Loucy (cell line): ENCODE measurements at regions not wholly inside any gene's neighbourhood (a gene's known extent, or its start where the extent isn't known, plus 50 kb on each side); places are given as distances from the start of the nearest gene placed in this dataset.

Experiments used
- EZH2phosphoT487 ChIP-seq: fragments of 200-600 bp; IDR thresholded peaks from 2 replicates; pipeline ENCODE4 v1.6.1; 2018; ENCODE audit warnings: antibody characterized with exemption, mild to moderate bottlenecking, moderate library complexity, borderline replicate concordance
- TF ChIP-seq, protein P1 (sequence below): fragments of 200-600 bp; sonication (generic); conservative IDR thresholded peaks from 2 replicates; pipeline ENCODE4 v1.5.1; 2014; ENCODE audit warnings: mild to moderate bottlenecking, antibody characterized with exemption, low read length

GRCh38 chr12:88985631-88986030 lies 366.7 kb downstream of the DUSP6 start:
- TF ChIP-seq, protein P1, sequence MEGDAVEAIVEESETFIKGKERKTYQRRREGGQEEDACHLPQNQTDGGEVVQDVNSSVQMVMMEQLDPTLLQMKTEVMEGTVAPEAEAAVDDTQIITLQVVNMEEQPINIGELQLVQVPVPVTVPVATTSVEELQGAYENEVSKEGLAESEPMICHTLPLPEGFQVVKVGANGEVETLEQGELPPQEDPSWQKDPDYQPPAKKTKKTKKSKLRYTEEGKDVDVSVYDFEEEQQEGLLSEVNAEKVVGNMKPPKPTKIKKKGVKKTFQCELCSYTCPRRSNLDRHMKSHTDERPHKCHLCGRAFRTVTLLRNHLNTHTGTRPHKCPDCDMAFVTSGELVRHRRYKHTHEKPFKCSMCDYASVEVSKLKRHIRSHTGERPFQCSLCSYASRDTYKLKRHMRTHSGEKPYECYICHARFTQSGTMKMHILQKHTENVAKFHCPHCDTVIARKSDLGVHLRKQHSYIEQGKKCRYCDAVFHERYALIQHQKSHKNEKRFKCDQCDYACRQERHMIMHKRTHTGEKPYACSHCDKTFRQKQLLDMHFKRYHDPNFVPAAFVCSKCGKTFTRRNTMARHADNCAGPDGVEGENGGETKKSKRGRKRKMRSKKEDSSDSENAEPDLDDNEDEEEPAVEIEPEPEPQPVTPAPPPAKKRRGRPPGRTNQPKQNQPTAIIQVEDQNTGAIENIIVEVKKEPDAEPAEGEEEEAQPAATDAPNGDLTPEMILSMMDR = no peak
- no peak for TF ChIP-seq EZH2phosphoT487
